GM03348 (cell line): ENCODE measurements at regions not wholly inside any gene's neighbourhood (a gene's known extent, or its start where the extent isn't known, plus 50 kb on each side); places are given as distances from the start of the nearest gene placed in this dataset.
"Not testable (repeated sequence)": the region's sequence is repeated elsewhere in the genome, so short reads cannot be mapped to it uniquely, and the experiment has no call there.

ENCODE experiments used
- DNase-seq: peaks from one replicate; pipeline ENCODE4 v3.0.0; 2012; ENCODE audit warnings: low spot score

- no peak for DNase-seq
These were observed 265.1 kb upstream of the C16orf82 start for GRCh38 chr16:26801628-26802027.

GRCh38 chr16:26802440-26802839 lies 264.3 kb upstream of the C16orf82 start:
- no peak for DNase-seq

- no peak for DNase-seq
These were observed 263.8 kb upstream of the C16orf82 start for GRCh38 chr16:26802965-26803364.

- DNase-seq: no peak
These were observed 260.1 kb upstream of the C16orf82 start for GRCh38 chr16:26806657-26807056.

GRCh38 chr16:26809461-26809860 lies 257.3 kb upstream of the C16orf82 start:
- no peak for DNase-seq

- DNase-seq: no peak
These were observed 250.5 kb upstream of the C16orf82 start for GRCh38 chr16:26816266-26816665.

- DNase-seq: peak; percentile 58
These were observed 249.7 kb upstream of the C16orf82 start for GRCh38 chr16:26816885-26817571.

GRCh38 chr16:26818393-26818792 lies 248.3 kb upstream of the C16orf82 start:
- DNase-seq: no peak

- no peak for DNase-seq
These were observed 242.3 kb upstream of the C16orf82 start for GRCh38 chr16:26824469-26824868.

- no peak for DNase-seq
These were observed 240.2 kb upstream of the C16orf82 start for GRCh38 chr16:26826500-26826899.

- DNase-seq: no peak
These were observed 239.3 kb upstream of the C16orf82 start for GRCh38 chr16:26827386-26827785.

GRCh38 chr16:26830428-26831127 lies 236.1 kb upstream of the C16orf82 start:
- DNase-seq: no peak

GRCh38 chr16:26836114-26836513 lies 230.6 kb upstream of the C16orf82 start:
- DNase-seq: not testable (repeated sequence)

- no peak for DNase-seq
These were observed 227.8 kb upstream of the C16orf82 start for GRCh38 chr16:26838931-26839330.

GRCh38 chr16:26840691-26841090 lies 226.0 kb upstream of the C16orf82 start:
- no peak for DNase-seq

GRCh38 chr16:26856271-26856670 lies 210.5 kb upstream of the C16orf82 start:
- DNase-seq: no peak

GRCh38 chr16:26856791-26857190 lies 209.9 kb upstream of the C16orf82 start:
- DNase-seq: no peak

GRCh38 chr16:26857371-26857770 lies 209.4 kb upstream of the C16orf82 start:
- DNase-seq: no peak

GRCh38 chr16:26860506-26860905 lies 206.2 kb upstream of the C16orf82 start:
- DNase-seq: no peak

GRCh38 chr16:26863931-26864330 lies 202.8 kb upstream of the C16orf82 start:
- DNase-seq: no peak

- not testable (repeated sequence) for DNase-seq
These were observed 192.4 kb upstream of the C16orf82 start for GRCh38 chr16:26874318-26874717.

GRCh38 chr16:26877421-26877820 lies 189.3 kb upstream of the C16orf82 start:
- DNase-seq: no peak

- DNase-seq: no peak
These were observed 181.1 kb upstream of the C16orf82 start for GRCh38 chr16:26885674-26886073.

- DNase-seq: no peak
These were observed 177.0 kb upstream of the C16orf82 start for GRCh38 chr16:26889740-26890139.
